OCI-LY7 (cell line): ENCODE measurements at regions not wholly inside any gene's neighbourhood (a gene's known extent, or its start where the extent isn't known, plus 50 kb on each side); places are given as distances from the start of the nearest gene placed in this dataset.

Experiments used
- BruUV-seq: library from RNA; stranded (reverse); fragments of 400-500 nt; replicated peaks from 2 replicates; lab custom pipeline; 2021; lab: Mats Ljungman, UMichigan
- CTCF ChIA-PET: fragments of 300-600 bp; sonication (Branson Sonifier 250); formaldehyde crosslinking; loops from one replicate; lab custom pipeline; 2022; ENCODE audit warnings: antibody characterized with exemption; ENCODE audit not compliant: unreplicated experiment; lab: Charles Lee
- POLR2A ChIA-PET: fragments of 300-600 bp; sonication (Branson Sonifier 250); formaldehyde crosslinking; loops from one replicate; lab custom pipeline; 2022; ENCODE audit warnings: antibody characterized with exemption; lab: Charles Lee
- DNase-seq: peaks from one replicate; pipeline ENCODE4 v3.0.0-alpha.2; 2015; ENCODE audit warnings: low spot score
- H2AFZ ChIP-seq: fragments of 200-600 bp; sonication (generic), shearing (Covaris generic); 2 replicates; pipeline ENCODE4 v1.6.1; 2014; ENCODE audit warnings: mild to moderate bottlenecking, antibody characterized with exemption, low read length, moderate library complexity
- H3K27ac ChIP-seq: fragments of 200-600 bp; sonication (generic); 2 replicates; pipeline ENCODE4 v1.5.1; 2014; ENCODE audit warnings: mixed run types, low read depth, mild to moderate bottlenecking, moderate library complexity, low read length, inconsistent platforms; ENCODE audit not compliant: poor library complexity, severe bottlenecking
- H3K36me3 ChIP-seq: fragments of 200-600 bp; sonication (generic); 2 replicates; pipeline ENCODE4 v1.6.1; 2014; ENCODE audit warnings: mild to moderate bottlenecking, antibody characterized with exemption, low read length, moderate library complexity, mixed read lengths; ENCODE audit not compliant: insufficient read depth
- H3K4me1 ChIP-seq: fragments of 200-600 bp; sonication (generic); 2 replicates; pipeline ENCODE4 v1.5.1; 2014; ENCODE audit warnings: mild to moderate bottlenecking, low read length; ENCODE audit not compliant: insufficient read depth, poor library complexity, severe bottlenecking
- H3K4me2 ChIP-seq: fragments of 200-600 bp; sonication (generic); 2 replicates; pipeline ENCODE4 v1.6.1; 2014; ENCODE audit warnings: mild to moderate bottlenecking, low read length
- H3K4me3 ChIP-seq: fragments of 200-600 bp; sonication (generic); 2 replicates; pipeline ENCODE4 v1.5.1; 2014; ENCODE audit warnings: mild to moderate bottlenecking, low read depth, low read length; ENCODE audit not compliant: poor library complexity, severe bottlenecking
- H3K79me2 ChIP-seq: fragments of 200-600 bp; sonication (generic); 2 replicates; pipeline ENCODE4 v1.6.1; 2016; ENCODE audit warnings: low read depth, mild to moderate bottlenecking, low read length, moderate library complexity, mixed read lengths; ENCODE audit not compliant: insufficient read depth
- H3K9me2 ChIP-seq: fragments of 200-600 bp; sonication (generic); 2 replicates; pipeline ENCODE4 v1.6.1; 2016; ENCODE audit warnings: mild to moderate bottlenecking, low read length, mixed read lengths; ENCODE audit not compliant: insufficient read depth
- H3K9me3 ChIP-seq: fragments of 200-600 bp; sonication (generic); 2 replicates; pipeline ENCODE4 v1.6.1; 2014; ENCODE audit warnings: mild to moderate bottlenecking, mixed run types, low read length, mixed read lengths
- H4K20me1 ChIP-seq: fragments of 200-600 bp; sonication (generic); 2 replicates; pipeline ENCODE4 v1.6.1; 2014; ENCODE audit warnings: mild to moderate bottlenecking, antibody characterized with exemption, low read length, moderate library complexity, mixed read lengths; ENCODE audit not compliant: insufficient read depth
- CTCF ChIP-seq: fragments of 200-600 bp; sonication (generic); conservative IDR thresholded peaks from 2 replicates; pipeline ENCODE4 v1.5.1; 2014; ENCODE audit warnings: mild to moderate bottlenecking, antibody characterized with exemption, low read length, moderate library complexity, mixed read lengths
- EZH2phosphoT487 ChIP-seq: fragments of 200-600 bp; sonication (generic); IDR thresholded peaks from 2 replicates; pipeline ENCODE4 v1.6.1; 2018; ENCODE audit warnings: low read depth, borderline replicate concordance, mild to moderate bottlenecking, mixed run types, antibody characterized with exemption, low read length, moderate library complexity, mixed read lengths
- intact Hi-C: fragments of 100-400 bp; cut with micrococcal nuclease; formaldehyde crosslinking; loops from one replicate; pipeline ENCODE4 v1.10.0; 2022; ENCODE audit not compliant: unreplicated experiment

GRCh38 chr13:50664951-50665350 lies 178.5 kb downstream of the DLEU7 start:
- Histone ChIP-seq H3K79me2 (no peaks in the 10 kb centered on the region), H4K20me1 (no peaks in the 10 kb centered on the region), H3K36me3 (no peaks in the 10 kb centered on the region), H2AFZ (no peak overlapping the region), H3K4me1 (no peaks in the 10 kb centered on the region), H3K9me3 (peaks cover 5% of the 10 kb centered on the region; the same call in 1 of the 2 replicates), H3K9me2 (no peaks in the 10 kb centered on the region), H3K4me3 (no peak overlapping the region), H3K4me2 (no peak overlapping the region), H3K27ac (no peak overlapping the region)
- ChIA-PET POLR2A (no interaction called here), CTCF (no interaction called here)
- TF ChIP-seq EZH2phosphoT487: no peak
- TF ChIP-seq CTCF: no peak
- no TSS peak for BruUV-seq
- intact Hi-C loops: no loop called here
- no peak for DNase-seq

- Histone ChIP-seq H3K9me2 (no peaks in the 10 kb centered on the region), H3K9me3 (no peaks in the 10 kb centered on the region), H3K27ac (no peak overlapping the region), H4K20me1 (no peaks in the 10 kb centered on the region), H2AFZ (no peak overlapping the region), H3K4me1 (no peaks in the 10 kb centered on the region), H3K36me3 (no peaks in the 10 kb centered on the region), H3K4me3 (no peak overlapping the region), H3K4me2 (no peak overlapping the region), H3K79me2 (no peaks in the 10 kb centered on the region)
- ChIA-PET CTCF (no interaction called here), POLR2A (interaction anchor here (0.6 kb wide), 1 partner anchor 361 kb away, joined by 3 read pairs; no protein-coding TSS in a partner anchor)
- no peak for DNase-seq
- intact Hi-C loops: no loop called here
- BruUV-seq: no TSS peak
- TF ChIP-seq CTCF (no peak), EZH2phosphoT487 (no peak)
These were observed 175.4 kb downstream of the DLEU7 start for GRCh38 chr13:50668049-50668448.

- no peaks in the 10 kb centered on the region for H3K4me1 ChIP-seq
- peak; percentile 32 for DNase-seq
- H3K27ac ChIP-seq: no peak overlapping the region
- no TSS peak for BruUV-seq
- H3K9me3 ChIP-seq: no peaks in the 10 kb centered on the region
- no peak overlapping the region for H2AFZ ChIP-seq
- intact Hi-C loops: no loop called here
- POLR2A ChIA-PET: no interaction called here
- H3K4me3 ChIP-seq: no peak overlapping the region
- no peaks in the 10 kb centered on the region for H3K9me2 ChIP-seq
- no peaks in the 10 kb centered on the region for H3K36me3 ChIP-seq
- H4K20me1 ChIP-seq: no peaks in the 10 kb centered on the region
- CTCF ChIA-PET: no interaction called here
- no peaks in the 10 kb centered on the region for H3K79me2 ChIP-seq
- no peak overlapping the region for H3K4me2 ChIP-seq
- TF ChIP-seq CTCF (no peak), EZH2phosphoT487 (no peak)
These were observed 174.7 kb downstream of the DLEU7 start for GRCh38 chr13:50668691-50669271.
